Sigmoid colon (tissue), 4 donors: ENCODE measurements at regions not wholly inside any gene's neighbourhood (a gene's known extent, or its start where the extent isn't known, plus 50 kb on each side); places are given as distances from the start of the nearest gene placed in this dataset.

Experiments used
- EP300 ChIP-seq, 4 donors: sonication (generic); formaldehyde crosslinking; IDR thresholded peaks; one replicate each; pipeline ENCODE4 v1.6.1; 2017; ENCODE audit warnings: antibody characterized with exemption in 4 of 4
- POLR2A ChIP-seq, 2 donors: fragments of 450-650 bp; IDR thresholded peaks; one replicate each; pipeline ENCODE4 v1.6.1; 2016; ENCODE audit warnings: antibody characterized with exemption in 2 of 2, mild to moderate bottlenecking in 2 of 2, moderate library complexity in 2 of 2
- POLR2AphosphoS5 ChIP-seq, 4 donors: sonication (generic); formaldehyde crosslinking; IDR thresholded peaks; one replicate each; pipeline ENCODE4 v1.6.1; 2017; ENCODE audit warnings: antibody characterized with exemption in 4 of 4
- TF ChIP-seq, protein P1 (sequence below), 4 experiments: fragments of 450-650 bp in 3 of 4; fragments of 200-600 bp in 1 of 4; IDR thresholded peaks; one replicate each; pipeline ENCODE4 v1.5.1; 2016 to 2019; ENCODE audit warnings: antibody characterized with exemption in 4 of 4, mild to moderate bottlenecking in 3 of 4, moderate library complexity in 2 of 4

DNA sequence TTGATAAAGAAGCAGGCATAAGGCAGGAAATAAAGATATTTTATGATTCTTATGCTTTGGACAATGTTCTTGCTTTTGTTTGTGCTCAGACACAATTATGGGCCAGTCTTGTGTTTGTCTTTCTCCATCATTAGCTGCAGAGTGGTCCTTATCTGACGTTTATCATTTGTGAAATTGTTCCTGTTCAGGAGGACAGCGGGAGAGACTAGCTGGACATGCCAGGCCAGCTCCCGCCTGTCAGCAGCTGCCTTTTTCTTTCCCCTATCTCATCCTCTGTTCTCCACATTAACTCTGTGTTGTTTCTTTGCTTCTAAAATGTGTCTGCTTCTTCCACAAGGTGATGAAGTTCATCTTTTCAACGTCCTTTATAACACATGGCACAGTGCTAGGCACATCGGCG, 333.5 kb downstream of the NPIPA8 start:
- TF ChIP-seq POLR2A (IDR thresholded peaks at IDR 0.05) (no peak), POLR2AphosphoS5 (IDR thresholded peaks at IDR 0.05) (no peak), EP300 (IDR thresholded peaks at IDR 0.05) (no peak)
- TF ChIP-seq, protein P1, sequence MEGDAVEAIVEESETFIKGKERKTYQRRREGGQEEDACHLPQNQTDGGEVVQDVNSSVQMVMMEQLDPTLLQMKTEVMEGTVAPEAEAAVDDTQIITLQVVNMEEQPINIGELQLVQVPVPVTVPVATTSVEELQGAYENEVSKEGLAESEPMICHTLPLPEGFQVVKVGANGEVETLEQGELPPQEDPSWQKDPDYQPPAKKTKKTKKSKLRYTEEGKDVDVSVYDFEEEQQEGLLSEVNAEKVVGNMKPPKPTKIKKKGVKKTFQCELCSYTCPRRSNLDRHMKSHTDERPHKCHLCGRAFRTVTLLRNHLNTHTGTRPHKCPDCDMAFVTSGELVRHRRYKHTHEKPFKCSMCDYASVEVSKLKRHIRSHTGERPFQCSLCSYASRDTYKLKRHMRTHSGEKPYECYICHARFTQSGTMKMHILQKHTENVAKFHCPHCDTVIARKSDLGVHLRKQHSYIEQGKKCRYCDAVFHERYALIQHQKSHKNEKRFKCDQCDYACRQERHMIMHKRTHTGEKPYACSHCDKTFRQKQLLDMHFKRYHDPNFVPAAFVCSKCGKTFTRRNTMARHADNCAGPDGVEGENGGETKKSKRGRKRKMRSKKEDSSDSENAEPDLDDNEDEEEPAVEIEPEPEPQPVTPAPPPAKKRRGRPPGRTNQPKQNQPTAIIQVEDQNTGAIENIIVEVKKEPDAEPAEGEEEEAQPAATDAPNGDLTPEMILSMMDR (IDR thresholded peaks at IDR 0.05): no peak
